GM21737 (cell line): ENCODE measurements at regions not wholly inside any gene's neighbourhood (a gene's known extent, or its start where the extent isn't known, plus 50 kb on each side); places are given as distances from the start of the nearest gene placed in this dataset.
"Not testable (repeated sequence)": the region's sequence is repeated elsewhere in the genome, so short reads cannot be mapped to it uniquely, and the experiment has no call there.

ENCODE experiments used
- ATAC-seq: cut with Tn5 transposase; IDR thresholded peaks from one replicate; pipeline ENCODE4 v1.9.1; 2021; ENCODE audit warnings: mild to moderate bottlenecking, moderate library complexity; ENCODE audit not compliant: unreplicated experiment

DNA sequence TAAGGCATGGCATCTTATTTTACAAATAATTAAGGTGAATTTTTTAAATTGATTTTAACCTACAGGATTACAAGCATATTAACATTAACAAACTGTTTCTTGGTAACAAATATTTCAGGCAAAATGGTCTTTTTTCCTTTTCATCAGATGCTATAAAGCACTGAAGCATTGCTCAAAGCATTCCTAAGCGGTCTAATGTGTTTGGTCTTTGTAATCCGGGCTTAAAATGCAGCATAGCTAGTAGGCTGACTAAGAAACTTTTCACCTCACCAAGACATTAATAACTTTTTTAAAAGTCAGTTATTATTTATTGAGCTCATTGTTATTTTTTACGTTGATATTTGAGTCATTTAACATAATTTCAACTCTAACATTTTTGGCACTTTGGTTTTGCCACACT is 538.8 kb upstream of the SLC39A10 start:
- ATAC-seq: no peak

DNA sequence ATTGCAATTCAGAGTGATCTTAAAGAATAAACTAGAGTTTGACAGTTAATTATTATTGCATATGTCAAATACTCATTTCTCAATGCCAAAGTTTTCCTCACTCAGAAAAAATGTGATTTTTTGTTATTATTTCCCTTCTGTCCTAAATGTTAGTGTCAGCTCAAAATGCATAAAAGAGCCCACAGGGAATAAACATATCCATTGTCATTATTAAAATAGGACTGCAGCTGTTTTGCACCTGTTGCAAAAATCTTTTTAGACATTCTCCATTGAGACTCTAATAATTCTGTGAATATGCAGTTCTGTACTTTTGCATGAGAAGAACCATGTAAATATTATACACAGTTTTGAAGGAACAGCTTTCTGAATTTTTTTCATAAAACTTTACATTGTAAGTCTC is 540.0 kb upstream of the SLC39A10 start:
- ATAC-seq: no peak

DNA sequence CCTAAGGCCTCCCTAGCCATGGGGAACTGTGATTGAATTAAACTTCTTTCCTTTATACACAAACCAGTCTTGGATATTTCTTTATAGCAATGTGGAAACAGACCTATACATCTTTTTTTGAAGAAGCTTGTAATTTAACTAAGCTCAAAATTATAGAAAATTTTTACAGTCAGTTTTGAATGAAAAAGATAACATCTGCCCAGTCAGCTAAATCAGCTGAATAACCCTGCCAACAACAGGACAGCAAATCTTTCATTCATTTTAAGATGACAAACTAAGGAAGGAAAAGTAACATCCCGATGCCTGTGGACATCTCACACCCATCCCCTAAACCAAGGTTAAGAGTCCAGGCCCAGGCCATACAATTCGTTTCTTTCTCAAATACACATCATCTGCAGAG is 541.3 kb upstream of the SLC39A10 start:
- no peak for ATAC-seq

DNA sequence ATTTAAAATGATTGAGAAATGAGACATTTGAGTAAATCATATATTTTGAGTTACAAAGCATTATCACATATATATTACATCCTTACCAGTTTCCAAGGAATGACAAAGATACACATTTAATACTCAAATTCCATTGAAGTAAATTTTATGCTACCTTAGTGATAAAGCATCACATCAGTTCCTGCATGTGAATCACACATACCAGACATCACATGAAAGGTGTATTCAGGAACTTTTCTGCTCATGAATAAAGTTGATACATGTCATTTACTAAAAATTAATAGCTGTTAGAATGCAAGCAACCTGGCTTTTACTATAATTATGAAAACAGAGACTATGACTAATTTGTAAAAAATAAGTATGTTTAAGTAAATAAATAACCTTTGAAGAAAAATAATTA is 548.8 kb upstream of the SLC39A10 start:
- ATAC-seq: no peak

DNA sequence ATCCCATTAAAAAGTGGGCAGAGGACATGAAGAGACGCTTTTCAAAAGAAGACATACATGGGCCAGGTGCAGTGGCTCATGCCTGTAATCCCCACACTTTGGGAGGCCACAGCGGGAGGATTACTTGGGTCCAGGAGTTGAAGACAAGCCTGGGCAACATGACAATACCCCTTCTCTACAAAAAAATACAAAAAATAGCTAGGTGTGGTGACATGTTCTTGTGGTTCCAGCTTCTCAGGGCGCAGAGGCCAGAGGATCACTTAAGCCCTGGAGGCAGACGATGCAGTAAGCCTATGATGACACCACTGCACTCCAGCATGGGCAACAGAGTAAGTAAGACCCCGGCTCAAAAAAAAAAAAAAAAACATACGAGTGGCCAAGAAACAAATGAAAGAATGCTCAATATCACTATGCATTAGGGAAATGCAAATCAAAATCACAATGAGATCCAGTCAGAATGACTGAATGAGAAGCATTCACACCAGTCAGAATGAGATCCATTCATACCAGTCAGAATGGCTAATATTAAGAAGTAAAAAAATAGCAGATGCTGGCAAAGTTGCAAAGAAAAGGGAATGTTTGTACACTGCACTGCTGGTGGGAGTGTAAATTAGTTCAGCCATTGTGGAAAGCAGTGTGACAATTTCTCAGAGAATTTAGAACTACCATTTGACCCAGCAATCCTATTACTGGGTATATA is 550.2 kb upstream of the SLC39A10 start:
- ATAC-seq: no peak

DNA sequence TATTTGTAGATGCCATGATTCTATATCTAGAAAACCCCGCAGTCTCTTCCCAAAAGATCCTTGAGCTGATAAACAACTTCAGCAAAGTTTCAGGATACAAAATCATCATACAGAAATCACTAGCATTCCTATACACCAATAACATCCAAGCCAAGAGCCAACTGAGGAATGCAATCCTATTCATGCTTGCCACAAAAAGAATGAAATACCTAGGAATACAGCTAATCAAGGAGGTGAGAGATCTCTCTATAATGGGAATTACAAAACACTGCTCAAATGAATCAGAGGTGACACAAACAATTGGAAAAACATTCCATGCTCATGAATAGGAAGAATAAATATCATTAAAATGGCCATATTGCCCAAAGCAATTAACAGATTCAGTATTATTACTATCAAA is 551.4 kb upstream of the SLC39A10 start:
- ATAC-seq: no peak

DNA sequence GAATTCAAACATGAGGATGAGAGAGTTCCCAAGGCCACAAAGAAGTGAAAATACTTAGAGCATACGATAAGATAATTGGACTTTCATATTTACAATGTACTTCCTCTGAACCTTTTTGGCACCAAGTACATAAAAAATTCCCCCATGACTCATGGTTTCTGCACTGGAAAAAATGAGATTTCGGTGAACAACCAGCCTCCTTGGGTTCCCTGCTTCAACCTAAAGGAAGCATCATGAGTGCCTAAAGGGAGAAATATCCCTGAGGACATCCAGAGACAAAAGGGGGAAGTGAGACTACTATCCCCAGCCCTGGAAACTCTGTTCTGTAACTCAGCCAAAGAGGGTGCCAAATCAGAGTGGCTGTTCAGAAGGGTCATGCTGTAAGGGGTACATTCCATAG is 562.7 kb upstream of the SLC39A10 start:
- no peak for ATAC-seq

DNA sequence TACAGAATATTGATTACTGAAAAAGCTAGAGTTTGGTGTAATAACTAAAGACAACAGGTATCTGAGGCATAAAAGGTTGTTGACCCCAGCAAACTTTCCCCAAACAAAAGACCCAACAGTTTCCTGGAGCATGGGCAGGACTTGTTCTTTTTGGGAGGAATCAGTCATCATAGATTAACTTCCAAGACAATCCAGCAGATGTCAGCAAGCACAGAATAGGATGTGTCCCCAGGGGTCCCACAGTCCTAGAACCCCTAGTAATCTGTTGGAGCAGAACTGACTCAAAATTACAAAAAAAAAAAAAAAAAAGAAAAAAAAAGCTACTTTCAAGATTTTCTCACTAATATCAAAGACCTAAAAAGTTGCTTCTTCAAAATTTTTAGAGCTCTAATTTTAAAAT is 564.7 kb upstream of the SLC39A10 start:
- no peak for ATAC-seq

DNA sequence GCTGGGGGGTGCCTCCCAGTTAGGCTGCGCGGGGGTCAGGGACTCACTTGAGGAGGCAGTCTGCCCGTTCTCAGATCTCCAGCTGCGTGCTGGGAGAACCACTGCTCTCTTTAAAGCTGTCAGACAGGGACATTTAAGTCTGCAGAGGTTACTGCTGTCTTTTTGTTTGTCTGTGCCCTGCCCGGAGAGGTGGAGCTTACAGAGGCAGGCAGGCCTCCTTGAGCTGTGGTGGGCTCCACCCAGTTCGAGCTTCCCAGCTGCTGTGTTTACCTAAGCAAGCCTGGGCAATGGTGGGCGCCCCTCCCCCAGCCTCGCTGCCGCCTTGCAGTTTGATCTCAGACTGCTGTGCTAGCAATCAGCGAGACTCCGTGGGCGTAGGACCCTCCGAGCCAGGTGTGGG is 584.2 kb upstream of the SLC39A10 start:
- ATAC-seq: not testable (repeated sequence)

DNA sequence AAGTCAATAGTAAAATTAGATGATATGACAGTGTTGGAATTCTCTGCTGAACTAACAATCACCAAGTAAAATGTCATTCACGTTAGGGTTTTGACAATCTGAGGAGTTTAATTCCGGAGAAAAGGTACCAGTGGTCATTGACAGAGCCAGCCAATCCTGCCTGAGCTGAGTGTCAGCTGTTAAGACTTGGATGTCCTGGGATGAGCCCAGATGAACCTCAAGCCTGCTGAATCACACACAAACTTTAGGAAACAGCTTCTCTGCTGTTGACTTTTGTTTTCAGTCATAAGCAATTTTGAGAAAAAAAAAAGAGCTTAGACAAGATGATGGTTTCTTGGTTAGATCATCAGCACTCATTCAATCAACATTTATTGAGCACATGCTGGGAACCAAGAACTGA is 600.0 kb upstream of the SLC39A10 start:
- ATAC-seq: no peak

DNA sequence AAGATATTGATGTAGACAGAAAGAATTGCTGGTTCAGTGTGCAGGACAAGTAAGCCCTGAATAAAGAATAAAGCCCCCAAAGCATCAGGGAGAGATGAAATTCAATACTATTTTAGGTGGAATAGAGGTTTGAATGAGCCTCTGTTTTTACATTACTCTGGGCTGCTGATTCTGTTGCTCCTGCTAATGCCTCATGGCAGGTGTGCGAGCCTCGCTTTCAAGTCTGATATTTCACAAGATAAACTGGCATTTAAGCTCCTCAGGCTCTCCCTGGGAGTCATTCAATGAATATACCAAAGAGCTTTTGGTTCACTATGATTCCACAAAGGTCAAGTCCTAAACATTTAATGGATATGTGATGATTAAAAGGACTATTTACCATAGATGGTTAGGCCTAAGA is 601.0 kb upstream of the SLC39A10 start:
- ATAC-seq: no peak

DNA sequence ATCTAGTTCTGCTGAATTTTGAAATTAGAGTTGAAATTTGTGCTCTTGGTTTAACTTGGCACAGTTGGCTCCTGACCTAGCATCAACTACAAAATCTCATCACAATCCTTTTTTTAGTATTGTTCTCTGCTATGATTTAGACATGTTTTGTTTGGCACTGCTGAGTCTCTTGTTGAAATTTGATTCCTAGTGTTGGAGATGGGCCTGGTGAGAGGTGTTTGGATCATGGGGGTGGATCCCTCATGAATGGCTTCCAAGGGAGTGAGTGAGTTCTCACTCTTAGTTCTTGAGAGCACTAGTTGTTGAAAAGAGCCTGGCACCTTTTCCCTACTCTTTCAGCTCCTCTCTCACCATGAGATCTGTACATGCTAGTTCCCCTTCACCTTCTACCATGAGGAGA is 605.6 kb upstream of the SLC39A10 start:
- ATAC-seq: no peak

DNA sequence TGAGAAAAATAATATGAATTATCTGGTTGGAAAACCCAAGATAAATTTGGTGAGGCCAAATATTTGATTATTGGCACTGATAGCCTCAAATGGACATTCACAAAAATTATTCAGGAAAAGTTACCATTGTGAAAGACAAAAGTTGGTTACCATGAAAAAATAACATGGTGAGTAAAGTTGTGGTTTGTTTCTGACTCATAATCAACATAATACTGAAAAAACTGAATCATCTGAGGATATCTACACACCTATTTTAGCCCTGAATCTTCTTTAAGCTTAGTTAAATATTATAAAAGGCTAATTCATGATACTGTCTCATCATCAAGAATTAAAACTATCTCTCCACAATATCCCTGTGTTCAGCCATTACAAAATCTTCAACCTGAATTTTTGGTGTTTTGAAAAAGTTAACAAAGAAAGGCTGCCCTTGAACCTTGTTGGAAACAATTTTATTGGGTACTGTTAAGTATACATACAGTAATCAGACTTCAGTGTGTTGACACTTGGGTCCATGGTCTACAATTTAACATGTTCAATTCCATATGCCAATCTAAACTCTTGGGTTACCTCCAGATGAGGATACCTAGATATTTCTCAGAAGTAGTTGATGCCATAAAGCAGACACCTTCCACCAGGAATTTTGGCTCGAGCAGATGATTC is 607.5 kb upstream of the SLC39A10 start:
- ATAC-seq: peak; percentile 83

DNA sequence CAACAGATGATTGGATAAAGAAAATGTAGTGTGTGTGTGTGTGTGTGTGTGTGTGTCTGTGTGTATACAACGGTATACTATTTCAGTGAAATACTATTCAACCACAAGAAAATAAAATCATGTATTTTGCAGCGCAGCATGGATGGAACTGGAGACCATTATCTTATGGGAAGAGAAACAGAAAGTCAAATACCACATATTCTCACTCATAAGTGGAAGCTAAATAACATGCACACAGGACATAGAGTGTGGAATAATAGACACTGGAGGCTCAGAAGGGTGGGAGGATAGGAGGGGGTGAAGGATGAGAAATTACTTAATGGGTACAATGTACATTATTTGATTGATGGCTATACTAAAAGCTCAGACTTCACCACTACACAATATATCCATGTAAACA is 609.1 kb upstream of the SLC39A10 start:
- ATAC-seq: no peak

DNA sequence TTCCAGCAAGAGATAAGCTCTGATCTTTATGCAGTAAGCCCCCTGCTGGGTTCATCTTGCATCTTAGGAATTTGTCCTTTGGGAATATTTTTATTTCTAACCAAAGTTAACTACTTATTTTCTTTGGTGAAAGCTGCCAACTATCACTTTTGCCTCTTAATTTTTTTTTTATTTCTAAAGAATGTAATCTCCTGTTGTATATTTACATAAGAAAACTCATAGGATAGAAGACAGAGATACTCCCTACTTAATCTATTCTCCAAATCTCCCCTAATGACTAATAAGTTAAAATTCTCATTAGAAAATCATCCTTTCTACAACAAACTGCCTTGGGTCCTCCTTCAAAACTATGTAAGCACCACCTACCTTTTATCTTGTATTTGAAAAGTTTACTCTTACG is 612.2 kb upstream of the SLC39A10 start:
- no peak for ATAC-seq

DNA sequence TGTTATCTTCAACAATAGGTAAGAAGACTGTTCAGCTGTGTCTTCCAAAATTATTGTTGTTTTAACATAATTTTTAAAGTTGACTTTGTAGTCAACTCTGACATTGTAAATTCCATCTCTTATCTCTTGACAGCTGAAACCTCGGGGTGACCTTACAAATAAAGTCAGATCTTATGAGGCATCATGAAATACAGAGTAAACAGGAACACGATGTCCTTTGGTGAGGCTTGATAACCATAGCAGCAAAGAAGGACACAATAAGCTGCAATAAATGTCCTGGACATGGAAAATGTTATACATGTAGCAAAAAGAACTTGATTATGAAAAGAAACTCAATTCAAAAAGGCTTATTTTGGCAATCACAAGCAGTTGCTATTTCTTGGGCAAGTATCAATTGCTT is 618.9 kb upstream of the SLC39A10 start:
- ATAC-seq: no peak

DNA sequence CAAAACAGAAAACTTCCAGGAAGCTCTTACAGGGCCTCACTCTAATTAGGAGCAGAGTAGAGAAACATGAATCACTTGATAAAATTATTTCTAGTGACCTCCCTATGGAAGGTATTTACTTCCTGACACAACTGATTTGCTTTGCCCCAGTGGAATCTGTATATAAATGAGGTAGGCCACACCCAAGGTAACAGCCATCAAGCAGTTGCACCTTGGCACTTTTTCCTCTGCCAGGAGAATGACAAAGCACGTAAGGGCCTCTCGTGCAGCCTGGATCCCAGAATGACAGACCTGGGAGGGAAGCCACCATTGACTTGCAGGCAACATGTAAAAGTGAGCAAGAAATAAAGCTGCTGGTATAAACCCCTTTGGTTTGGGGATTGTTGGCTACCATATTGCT is 620.0 kb upstream of the SLC39A10 start:
- no peak for ATAC-seq

DNA sequence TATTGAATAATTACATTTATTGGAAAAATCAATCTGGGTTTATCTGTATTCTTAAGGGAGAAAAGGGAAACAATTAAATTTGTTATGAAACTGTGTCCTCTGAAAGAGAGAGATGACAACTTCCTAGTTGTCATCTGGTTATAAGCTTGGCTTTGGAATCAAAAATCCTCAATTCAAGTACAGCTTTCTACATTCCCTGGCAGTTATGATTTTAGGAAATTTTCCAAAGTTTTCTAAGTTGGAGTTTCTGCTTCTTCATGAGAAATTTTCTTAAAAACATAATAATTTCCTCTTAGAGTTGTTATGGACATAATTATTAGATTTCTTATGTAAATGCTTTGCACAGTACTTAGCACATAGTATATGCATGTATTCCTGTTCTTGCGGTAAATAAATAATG is 625.6 kb upstream of the SLC39A10 start:
- no peak for ATAC-seq

DNA sequence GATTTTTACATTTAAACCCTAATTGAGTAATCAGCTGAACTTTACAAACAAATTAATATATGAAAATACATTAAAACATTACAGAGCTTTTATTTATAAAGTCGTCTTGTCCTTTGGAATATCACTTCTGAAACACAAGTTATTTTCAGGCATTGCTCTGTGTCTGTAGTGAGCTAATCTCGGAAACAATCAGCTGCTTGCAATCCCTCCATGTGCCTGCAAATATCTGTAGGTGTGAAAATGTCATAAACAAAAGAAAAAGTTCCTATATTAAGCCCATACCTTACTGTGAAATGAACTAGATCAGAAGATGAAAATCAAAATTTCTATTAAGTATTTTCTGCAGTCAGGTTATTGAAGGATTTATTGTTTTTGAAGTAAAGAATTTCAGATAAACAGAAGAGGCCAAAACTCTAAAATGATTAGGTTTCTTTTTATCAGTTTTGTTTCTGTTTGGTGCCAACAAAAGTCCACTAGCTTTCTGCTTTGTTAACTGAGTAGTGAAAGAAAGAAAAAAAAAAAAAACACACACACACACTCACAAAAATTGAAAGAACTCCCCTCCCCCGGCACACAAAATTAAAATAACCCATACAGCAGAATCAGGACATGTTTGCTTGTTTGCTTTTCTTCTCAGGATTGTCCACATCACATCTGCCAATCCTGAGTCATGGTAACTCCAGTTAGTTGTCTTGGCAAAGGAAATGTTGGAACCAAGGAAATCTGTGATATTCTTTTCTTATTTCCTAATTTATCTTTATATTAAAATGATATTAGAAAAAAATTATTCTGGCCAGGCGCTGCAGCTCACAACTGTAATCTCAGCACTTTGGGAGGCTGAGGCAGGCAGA is 627.0 kb upstream of the SLC39A10 start:
- no peak for ATAC-seq

DNA sequence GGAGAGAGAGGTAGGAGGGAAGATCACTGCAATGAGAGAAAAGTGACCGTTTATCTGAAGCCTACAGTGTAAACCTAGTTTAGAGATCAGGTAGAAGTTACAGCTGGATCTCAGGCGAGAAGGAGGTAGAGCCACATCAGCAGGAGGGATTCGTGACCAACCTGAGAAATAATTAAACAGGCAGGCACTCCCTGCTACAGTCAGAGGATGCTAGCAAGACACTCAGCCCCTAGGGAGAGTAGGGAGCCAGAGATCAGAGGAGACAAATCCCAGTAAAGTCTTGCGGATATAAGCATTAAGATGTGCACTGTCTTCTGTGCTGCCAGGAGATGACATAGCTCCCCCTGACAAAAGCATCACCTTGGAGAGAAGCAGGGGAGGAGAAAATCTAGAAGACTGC is 629.1 kb upstream of the SLC39A10 start:
- no peak for ATAC-seq

DNA sequence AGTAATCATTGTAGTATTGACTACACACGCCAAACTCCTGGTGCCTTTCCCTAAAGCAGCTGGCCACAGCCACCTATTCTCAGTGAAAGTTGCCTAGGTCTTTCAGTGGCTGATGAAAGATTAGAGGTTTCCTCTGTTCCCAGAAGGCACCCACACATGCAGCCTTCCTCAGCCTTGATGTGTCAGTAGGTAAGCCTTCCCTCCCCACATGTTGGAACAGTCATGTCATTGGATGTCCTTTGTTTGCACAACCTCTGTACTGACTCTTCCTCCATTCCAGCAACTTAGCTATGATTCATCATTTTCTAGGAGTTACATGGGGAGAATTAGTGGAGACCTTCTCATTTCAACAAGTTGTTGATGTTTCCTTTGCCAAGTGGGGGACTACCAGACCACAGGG is 630.8 kb upstream of the SLC39A10 start:
- ATAC-seq: no peak

DNA sequence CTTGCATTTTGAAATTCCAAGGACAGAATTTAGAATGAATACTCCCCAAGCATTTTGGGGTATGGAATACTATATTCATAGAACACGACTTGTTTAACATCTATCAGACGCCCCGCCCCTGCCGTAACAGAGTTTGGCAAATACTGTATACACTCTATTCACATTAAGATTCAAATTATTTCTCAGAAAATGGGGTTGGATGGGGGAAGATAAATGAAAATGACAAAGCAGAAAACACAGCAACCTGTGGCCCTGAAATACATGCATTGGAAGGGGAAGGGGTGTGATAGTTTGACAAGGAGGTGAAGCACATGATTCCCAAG is 634.6 kb upstream of the SLC39A10 start:
- ATAC-seq: no peak
